HepG2 (cell line): ENCODE measurements at regions not wholly inside any gene's neighbourhood (a gene's known extent, or its start where the extent isn't known, plus 50 kb on each side); places are given as distances from the start of the nearest gene placed in this dataset.
A peak's percentile ranks its signal among the peaks of the same experiment; 100 is the strongest.

Source experiments
- ADNP ChIP-seq: sonication (generic); formaldehyde crosslinking; IDR thresholded peaks from 2 replicates; pipeline ENCODE4 v1.4.0; 2020; ENCODE audit warnings: missing genetic modification reagents
- ATF3 ChIP-seq: sonication (generic); formaldehyde crosslinking; IDR thresholded peaks from 2 replicates; pipeline ENCODE4 v1.4.0; 2020; ENCODE audit warnings: missing genetic modification reagents
- ATM ChIP-seq: fragments of 450-650 bp; IDR thresholded peaks from 2 replicates; pipeline ENCODE4 v1.7.1; 2017; ENCODE audit warnings: mild to moderate bottlenecking, borderline replicate concordance
- CCAR2 ChIP-seq: fragments of 200-400 bp; formaldehyde crosslinking; optimal IDR thresholded peaks from 2 replicates; pipeline ENCODE3; 2018; ENCODE audit warnings: low read depth, mild to moderate bottlenecking, low read length, moderate library complexity
- CEBPG ChIP-seq: IDR thresholded peaks from 2 replicates; pipeline ENCODE4 v1.6.1; 2016
- EHMT2 ChIP-seq: fragments of 200-600 bp; sonication (generic); IDR thresholded peaks from 2 replicates; pipeline ENCODE4 v1.7.0; 2017; ENCODE audit warnings: antibody characterized with exemption, low read depth, low read length, borderline replicate concordance
- FOXM1 ChIP-seq: sonication (generic); formaldehyde crosslinking; IDR thresholded peaks from 2 replicates; pipeline ENCODE4 v1.5.0; 2020; ENCODE audit warnings: missing genetic modification reagents
- MAFF ChIP-seq: IDR thresholded peaks from 2 replicates; pipeline ENCODE4 v1.6.1; 2011; ENCODE audit warnings: low read depth, low read length, improper control_type of control experiment
- MTA3 ChIP-seq: sonication (generic); formaldehyde crosslinking; IDR thresholded peaks from 2 replicates; pipeline ENCODE4 v1.4.0; 2020; ENCODE audit warnings: missing genetic modification reagents
- POLR2A ChIP-seq, 2 experiments: IDR thresholded peaks; 2 replicates each; pipeline ENCODE4 v1.6.1; 2011; ENCODE audit warnings: low read depth in 2 of 2, low read length in 2 of 2, mild to moderate bottlenecking in 1 of 2, moderate library complexity in 1 of 2; ENCODE audit not compliant: insufficient read depth in 1 of 2
- TEAD2 ChIP-seq: sonication (generic); formaldehyde crosslinking; IDR thresholded peaks from 2 replicates; pipeline ENCODE4 v1.9.0; 2021; ENCODE audit warnings: missing genetic modification reagents
- ZBTB7A ChIP-seq: sonication (generic); formaldehyde crosslinking; IDR thresholded peaks from 2 replicates; pipeline ENCODE4 v1.8.0; 2022; ENCODE audit warnings: mild to moderate bottlenecking, missing genetic modification reagents
- ZNF746 ChIP-seq: sonication (generic); formaldehyde crosslinking; IDR thresholded peaks from 2 replicates; pipeline ENCODE4 v1.8.0; 2022; ENCODE audit warnings: mild to moderate bottlenecking, missing genetic modification reagents
- ZNF761 ChIP-seq: sonication (generic); formaldehyde crosslinking; conservative IDR thresholded peaks from 2 replicates; pipeline ENCODE4 v1.4.0; 2020; ENCODE audit warnings: mild to moderate bottlenecking, missing genetic modification reagents
- ZNF776 ChIP-seq: sonication (generic); formaldehyde crosslinking; IDR thresholded peaks from 2 replicates; pipeline ENCODE4 v1.4.0; 2020; ENCODE audit warnings: mild to moderate bottlenecking, missing genetic modification reagents
- ZNF850 ChIP-seq: sonication (generic); formaldehyde crosslinking; conservative IDR thresholded peaks from 2 replicates; pipeline ENCODE4 v1.9.0; 2021; ENCODE audit warnings: mild to moderate bottlenecking, missing genetic modification reagents
- ZNF879 ChIP-seq: sonication (generic); formaldehyde crosslinking; IDR thresholded peaks from 2 replicates; pipeline ENCODE4 v1.8.1; 2023; ENCODE audit warnings: missing genetic modification reagents
- TF ChIP-seq, protein P1 (sequence below): sonication (generic); formaldehyde crosslinking; IDR thresholded peaks from 2 replicates; pipeline ENCODE4 v1.4.0; 2020; ENCODE audit warnings: missing genetic modification reagents
- TF ChIP-seq, protein P2 (sequence below): sonication (generic); formaldehyde crosslinking; conservative IDR thresholded peaks from 2 replicates; pipeline ENCODE4 v1.5.0; 2020; ENCODE audit warnings: missing genetic modification reagents
- TF ChIP-seq, protein P3 (sequence below): sonication (generic); formaldehyde crosslinking; IDR thresholded peaks from 2 replicates; pipeline ENCODE4 v1.5.0; 2020; ENCODE audit warnings: mild to moderate bottlenecking, missing genetic modification reagents, borderline replicate concordance
- TF ChIP-seq, protein P4 (sequence below): sonication (generic); formaldehyde crosslinking; IDR thresholded peaks from 2 replicates; pipeline ENCODE4 v1.5.0; 2020; ENCODE audit warnings: mild to moderate bottlenecking, missing genetic modification reagents

- TF ChIP-seq, protein P1, sequence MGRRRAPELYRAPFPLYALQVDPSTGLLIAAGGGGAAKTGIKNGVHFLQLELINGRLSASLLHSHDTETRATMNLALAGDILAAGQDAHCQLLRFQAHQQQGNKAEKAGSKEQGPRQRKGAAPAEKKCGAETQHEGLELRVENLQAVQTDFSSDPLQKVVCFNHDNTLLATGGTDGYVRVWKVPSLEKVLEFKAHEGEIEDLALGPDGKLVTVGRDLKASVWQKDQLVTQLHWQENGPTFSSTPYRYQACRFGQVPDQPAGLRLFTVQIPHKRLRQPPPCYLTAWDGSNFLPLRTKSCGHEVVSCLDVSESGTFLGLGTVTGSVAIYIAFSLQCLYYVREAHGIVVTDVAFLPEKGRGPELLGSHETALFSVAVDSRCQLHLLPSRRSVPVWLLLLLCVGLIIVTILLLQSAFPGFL: no peak
- TF ChIP-seq POLR2A (IDR thresholded peaks at IDR 0.05; ENCODE audit: insufficient read depth in 1 of 2, low read depth in 2 of 2, low read length in 2 of 2) (no peak), EHMT2 (peak; percentile 64; the same call in 1 of the 2 replicates), CCAR2 (no peak), ATF3 (CRISPR knock-in tag) (peak; percentile 83), ADNP (CRISPR knock-in tag) (no peak), ZBTB7A (no peak), ZNF879 (CRISPR knock-in tag) (no peak), CEBPG (CRISPR knock-in tag) (peak; percentile 100), TEAD2 (CRISPR knock-in tag) (no peak), MTA3 (CRISPR knock-in tag) (no peak), FOXM1 (CRISPR knock-in tag) (no peak), ZNF850 (CRISPR knock-in tag) (no peak), ZNF746 (CRISPR knock-in tag) (no peak), ZNF776 (CRISPR knock-in tag) (no peak), MAFF (no peak), ATM (no peak), ZNF761 (CRISPR knock-in tag) (no peak)
- TF ChIP-seq, protein P2, sequence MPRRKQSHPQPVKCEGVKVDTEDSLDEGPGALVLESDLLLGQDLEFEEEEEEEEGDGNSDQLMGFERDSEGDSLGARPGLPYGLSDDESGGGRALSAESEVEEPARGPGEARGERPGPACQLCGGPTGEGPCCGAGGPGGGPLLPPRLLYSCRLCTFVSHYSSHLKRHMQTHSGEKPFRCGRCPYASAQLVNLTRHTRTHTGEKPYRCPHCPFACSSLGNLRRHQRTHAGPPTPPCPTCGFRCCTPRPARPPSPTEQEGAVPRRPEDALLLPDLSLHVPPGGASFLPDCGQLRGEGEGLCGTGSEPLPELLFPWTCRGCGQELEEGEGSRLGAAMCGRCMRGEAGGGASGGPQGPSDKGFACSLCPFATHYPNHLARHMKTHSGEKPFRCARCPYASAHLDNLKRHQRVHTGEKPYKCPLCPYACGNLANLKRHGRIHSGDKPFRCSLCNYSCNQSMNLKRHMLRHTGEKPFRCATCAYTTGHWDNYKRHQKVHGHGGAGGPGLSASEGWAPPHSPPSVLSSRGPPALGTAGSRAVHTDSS: no peak
- TF ChIP-seq, protein P3, sequence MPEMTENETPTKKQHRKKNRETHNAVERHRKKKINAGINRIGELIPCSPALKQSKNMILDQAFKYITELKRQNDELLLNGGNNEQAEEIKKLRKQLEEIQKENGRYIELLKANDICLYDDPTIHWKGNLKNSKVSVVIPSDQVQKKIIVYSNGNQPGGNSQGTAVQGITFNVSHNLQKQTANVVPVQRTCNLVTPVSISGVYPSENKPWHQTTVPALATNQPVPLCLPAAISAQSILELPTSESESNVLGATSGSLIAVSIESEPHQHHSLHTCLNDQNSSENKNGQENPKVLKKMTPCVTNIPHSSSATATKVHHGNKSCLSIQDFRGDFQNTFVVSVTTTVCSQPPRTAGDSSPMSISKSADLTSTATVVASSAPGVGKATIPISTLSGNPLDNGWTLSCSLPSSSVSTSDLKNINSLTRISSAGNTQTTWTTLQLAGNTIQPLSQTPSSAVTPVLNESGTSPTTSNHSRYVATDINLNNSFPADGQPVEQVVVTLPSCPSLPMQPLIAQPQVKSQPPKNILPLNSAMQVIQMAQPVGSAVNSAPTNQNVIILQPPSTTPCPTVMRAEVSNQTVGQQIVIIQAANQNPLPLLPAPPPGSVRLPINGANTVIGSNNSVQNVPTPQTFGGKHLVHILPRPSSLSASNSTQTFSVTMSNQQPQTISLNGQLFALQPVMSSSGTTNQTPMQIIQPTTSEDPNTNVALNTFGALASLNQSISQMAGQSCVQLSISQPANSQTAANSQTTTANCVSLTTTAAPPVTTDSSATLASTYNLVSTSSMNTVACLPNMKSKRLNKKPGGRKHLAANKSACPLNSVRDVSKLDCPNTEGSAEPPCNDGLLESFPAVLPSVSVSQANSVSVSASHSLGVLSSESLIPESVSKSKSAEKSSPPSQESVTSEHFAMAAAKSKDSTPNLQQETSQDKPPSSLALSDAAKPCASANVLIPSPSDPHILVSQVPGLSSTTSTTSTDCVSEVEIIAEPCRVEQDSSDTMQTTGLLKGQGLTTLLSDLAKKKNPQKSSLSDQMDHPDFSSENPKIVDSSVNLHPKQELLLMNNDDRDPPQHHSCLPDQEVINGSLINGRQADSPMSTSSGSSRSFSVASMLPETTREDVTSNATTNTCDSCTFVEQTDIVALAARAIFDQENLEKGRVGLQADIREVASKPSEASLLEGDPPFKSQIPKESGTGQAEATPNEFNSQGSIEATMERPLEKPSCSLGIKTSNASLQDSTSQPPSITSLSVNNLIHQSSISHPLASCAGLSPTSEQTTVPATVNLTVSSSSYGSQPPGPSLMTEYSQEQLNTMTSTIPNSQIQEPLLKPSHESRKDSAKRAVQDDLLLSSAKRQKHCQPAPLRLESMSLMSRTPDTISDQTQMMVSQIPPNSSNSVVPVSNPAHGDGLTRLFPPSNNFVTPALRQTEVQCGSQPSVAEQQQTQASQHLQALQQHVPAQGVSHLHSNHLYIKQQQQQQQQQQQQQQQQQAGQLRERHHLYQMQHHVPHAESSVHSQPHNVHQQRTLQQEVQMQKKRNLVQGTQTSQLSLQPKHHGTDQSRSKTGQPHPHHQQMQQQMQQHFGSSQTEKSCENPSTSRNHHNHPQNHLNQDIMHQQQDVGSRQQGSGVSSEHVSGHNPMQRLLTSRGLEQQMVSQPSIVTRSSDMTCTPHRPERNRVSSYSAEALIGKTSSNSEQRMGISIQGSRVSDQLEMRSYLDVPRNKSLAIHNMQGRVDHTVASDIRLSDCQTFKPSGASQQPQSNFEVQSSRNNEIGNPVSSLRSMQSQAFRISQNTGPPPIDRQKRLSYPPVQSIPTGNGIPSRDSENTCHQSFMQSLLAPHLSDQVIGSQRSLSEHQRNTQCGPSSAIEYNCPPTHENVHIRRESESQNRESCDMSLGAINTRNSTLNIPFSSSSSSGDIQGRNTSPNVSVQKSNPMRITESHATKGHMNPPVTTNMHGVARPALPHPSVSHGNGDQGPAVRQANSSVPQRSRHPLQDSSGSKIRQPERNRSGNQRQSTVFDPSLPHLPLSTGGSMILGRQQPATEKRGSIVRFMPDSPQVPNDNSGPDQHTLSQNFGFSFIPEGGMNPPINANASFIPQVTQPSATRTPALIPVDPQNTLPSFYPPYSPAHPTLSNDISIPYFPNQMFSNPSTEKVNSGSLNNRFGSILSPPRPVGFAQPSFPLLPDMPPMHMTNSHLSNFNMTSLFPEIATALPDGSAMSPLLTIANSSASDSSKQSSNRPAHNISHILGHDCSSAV (CRISPR knock-in tag): no peak
- TF ChIP-seq, protein P4, sequence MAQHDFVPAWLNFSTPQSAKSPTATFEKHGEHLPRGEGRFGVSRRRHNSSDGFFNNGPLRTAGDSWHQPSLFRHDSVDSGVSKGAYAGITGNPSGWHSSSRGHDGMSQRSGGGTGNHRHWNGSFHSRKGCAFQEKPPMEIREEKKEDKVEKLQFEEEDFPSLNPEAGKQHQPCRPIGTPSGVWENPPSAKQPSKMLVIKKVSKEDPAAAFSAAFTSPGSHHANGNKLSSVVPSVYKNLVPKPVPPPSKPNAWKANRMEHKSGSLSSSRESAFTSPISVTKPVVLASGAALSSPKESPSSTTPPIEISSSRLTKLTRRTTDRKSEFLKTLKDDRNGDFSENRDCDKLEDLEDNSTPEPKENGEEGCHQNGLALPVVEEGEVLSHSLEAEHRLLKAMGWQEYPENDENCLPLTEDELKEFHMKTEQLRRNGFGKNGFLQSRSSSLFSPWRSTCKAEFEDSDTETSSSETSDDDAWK (CRISPR knock-in tag): no peak
Measured at GRCh38 chr7:138245682-138246081, 169.4 kb downstream of the AKR1D1 start (continued).
